Eye (tissue), 1 donor: ENCODE measurements at regions not wholly inside any gene's neighbourhood (a gene's known extent, or its start where the extent isn't known, plus 50 kb on each side); places are given as distances from the start of the nearest gene placed in this dataset.
A peak's percentile ranks its signal among the peaks of the same experiment; 100 is the strongest.
"Not testable (repeated sequence)": the region's sequence is repeated elsewhere in the genome, so short reads cannot be mapped to it uniquely, and the experiment has no call there.

ENCODE experiments used
- DNase-seq: peaks from one replicate; pipeline ENCODE4 v3.0.0-alpha.2; 2015

- not testable (repeated sequence) for DNase-seq
Measured at GRCh38 chr15:31705076-31705678, 325.1 kb upstream of the CHRNA7 start.

GRCh38 chr15:31707944-31708702, 322.2 kb upstream of the CHRNA7 start:
- DNase-seq: not testable (repeated sequence)

- not testable (repeated sequence) for DNase-seq
Measured at GRCh38 chr15:31708703-31709327, 321.5 kb upstream of the CHRNA7 start.

- DNase-seq: not testable (repeated sequence)
Measured at GRCh38 chr15:31709479-31709878, 320.8 kb upstream of the CHRNA7 start.

GRCh38 chr15:31710806-31711205, 319.5 kb upstream of the CHRNA7 start:
- not testable (repeated sequence) for DNase-seq

- not testable (repeated sequence) for DNase-seq
Measured at GRCh38 chr15:31715208-31715607, 315.1 kb upstream of the CHRNA7 start.

GRCh38 chr15:31718625-31719024, 311.7 kb upstream of the CHRNA7 start:
- not testable (repeated sequence) for DNase-seq

GRCh38 chr15:31719396-31720022, 310.8 kb upstream of the CHRNA7 start:
- DNase-seq: not testable (repeated sequence)

- DNase-seq: not testable (repeated sequence)
Measured at GRCh38 chr15:31723019-31723418, 307.3 kb upstream of the CHRNA7 start.

GRCh38 chr15:31724903-31725302, 305.4 kb upstream of the CHRNA7 start:
- not testable (repeated sequence) for DNase-seq

- not testable (repeated sequence) for DNase-seq
Measured at GRCh38 chr15:31725619-31726018, 304.7 kb upstream of the CHRNA7 start.

GRCh38 chr15:31727612-31728011, 302.7 kb upstream of the CHRNA7 start:
- no peak for DNase-seq

- no peak for DNase-seq
Measured at GRCh38 chr15:31732726-31733125, 297.6 kb upstream of the CHRNA7 start.

- DNase-seq: no peak
Measured at GRCh38 chr15:31733424-31733823, 296.9 kb upstream of the CHRNA7 start.

GRCh38 chr15:31740203-31740602, 290.1 kb upstream of the CHRNA7 start:
- peak; percentile 79 for DNase-seq

GRCh38 chr15:31745841-31746240, 284.5 kb upstream of the CHRNA7 start:
- DNase-seq: no peak

- DNase-seq: peak; percentile 15
Measured at GRCh38 chr15:31752065-31752762, 278.1 kb upstream of the CHRNA7 start.

- DNase-seq: no peak
Measured at GRCh38 chr15:31752905-31753304, 277.4 kb upstream of the CHRNA7 start.

GRCh38 chr15:31758126-31758525, 272.2 kb upstream of the CHRNA7 start:
- no peak for DNase-seq

GRCh38 chr15:31768055-31768454, 262.3 kb upstream of the CHRNA7 start:
- no peak for DNase-seq

GRCh38 chr15:31774045-31774444, 256.3 kb upstream of the CHRNA7 start:
- no peak for DNase-seq

GRCh38 chr15:31776039-31776438, 254.3 kb upstream of the CHRNA7 start:
- no peak for DNase-seq

GRCh38 chr15:31781261-31781660, 249.1 kb upstream of the CHRNA7 start:
- no peak for DNase-seq
